Nephron (organoid): ENCODE measurements at regions not wholly inside any gene's neighbourhood (a gene's known extent, or its start where the extent isn't known, plus 50 kb on each side); places are given as distances from the start of the nearest gene placed in this dataset.
A peak's percentile ranks its signal among the peaks of the same experiment; 100 is the strongest.
"Not testable (repeated sequence)": the region's sequence is repeated elsewhere in the genome, so short reads cannot be mapped to it uniquely, and the experiment has no call there.

ENCODE experiments used
- H3K27ac Mint-ChIP-seq, 3 experiments: 2 replicates each; pipeline ENCODE4 v1.8.0; 2020; ENCODE audit warnings: mixed read lengths in 3 of 3, mild to moderate bottlenecking in 2 of 3, moderate library complexity in 1 of 3
- H3K27me3 Mint-ChIP-seq: 2 replicates; pipeline ENCODE4 v1.8.0; 2021; ENCODE audit warnings: low read depth, mild to moderate bottlenecking, moderate library complexity, mixed read lengths
- H3K36me3 Mint-ChIP-seq: 2 replicates; pipeline ENCODE4 v1.8.0; 2020; ENCODE audit warnings: low read depth, mixed read lengths
- H3K4me1 Mint-ChIP-seq: 2 replicates; pipeline ENCODE4 v1.8.0; 2020; ENCODE audit warnings: mixed read lengths
- H3K4me3 Mint-ChIP-seq, 3 experiments: 2 replicates each; pipeline ENCODE4 v1.8.0; 2020; ENCODE audit warnings: mild to moderate bottlenecking in 3 of 3, mixed read lengths in 3 of 3, moderate library complexity in 2 of 3
- H3K9me3 Mint-ChIP-seq: 2 replicates; pipeline ENCODE4 v1.8.0; 2020; ENCODE audit warnings: mixed read lengths
- CTCF ChIP-seq, 3 experiments: fragments of 200-600 bp; sonication (generic); IDR thresholded peaks; one replicate each; pipeline ENCODE4 v1.5.0; 2021; ENCODE audit warnings: antibody characterized with exemption in 3 of 3; ENCODE audit not compliant: unreplicated experiment in 3 of 3

- Mint-ChIP-seq H3K9me3 (peaks cover 18% of the 10 kb centered on the region), H3K4me3 (no peak overlapping the region), H3K4me1 (no peaks in the 10 kb centered on the region), H3K36me3 (no peaks in the 10 kb centered on the region), H3K27ac (no peak overlapping the region), H3K27me3 (no peaks in the 10 kb centered on the region)
- TF ChIP-seq CTCF (IDR thresholded peaks at IDR 0.05; ENCODE audit: unreplicated experiment in 3 of 3): no peak
Measured at GRCh38 chr13:80821466-80821865, 480.5 kb upstream of the SPRY2 start.

DNA sequence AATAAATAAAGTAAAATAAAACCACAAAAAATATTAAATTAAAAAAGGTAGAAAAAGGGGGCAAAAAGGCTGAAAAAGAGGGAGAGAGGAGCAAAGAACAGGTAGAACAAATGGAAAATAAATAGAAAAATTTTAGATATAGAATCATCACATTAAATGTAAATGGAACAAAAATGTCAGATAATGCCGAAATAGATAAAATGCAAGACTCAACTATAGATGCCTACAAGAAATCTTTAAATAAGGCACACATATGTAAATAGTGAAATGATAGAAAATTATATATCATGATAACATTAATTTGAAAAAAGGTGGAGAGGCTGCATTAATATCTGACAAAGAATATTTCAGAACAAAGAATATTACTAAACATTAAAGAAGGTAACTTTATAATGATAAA is 477.1 kb upstream of the SPRY2 start:
- H3K4me1 Mint-ChIP-seq: peaks cover 5% of the 10 kb centered on the region
- TF ChIP-seq CTCF (IDR thresholded peaks at IDR 0.05; ENCODE audit: unreplicated experiment in 3 of 3): no peak
- H3K4me3 Mint-ChIP-seq: no peak overlapping the region
- no peaks in the 10 kb centered on the region for H3K36me3 Mint-ChIP-seq
- no peak overlapping the region for H3K27ac Mint-ChIP-seq
- no peaks in the 10 kb centered on the region for H3K9me3 Mint-ChIP-seq
- no peaks in the 10 kb centered on the region for H3K27me3 Mint-ChIP-seq

DNA sequence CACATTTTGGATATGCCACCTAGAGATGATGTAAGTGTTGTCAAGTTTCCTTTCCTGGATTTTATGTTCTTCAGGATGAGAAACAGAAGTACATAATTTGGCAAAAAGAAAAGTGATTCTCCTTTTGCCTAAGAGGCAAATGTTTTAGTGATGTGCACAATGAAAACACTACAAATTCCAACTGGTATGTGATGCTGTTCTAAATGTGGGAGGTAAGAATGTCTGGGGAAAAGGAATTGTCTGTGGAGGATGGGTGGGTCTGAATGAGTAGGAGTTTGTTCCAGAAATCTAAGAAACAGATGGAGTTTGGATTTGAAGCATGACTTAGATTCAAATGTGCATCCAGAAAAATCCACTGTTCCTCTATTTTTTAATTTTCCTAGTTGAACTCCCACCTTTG is 473.6 kb upstream of the SPRY2 start:
- Mint-ChIP-seq H3K9me3 (peaks cover 12% of the 10 kb centered on the region), H3K4me1 (peaks cover 5% of the 10 kb centered on the region), H3K27me3 (no peaks in the 10 kb centered on the region), H3K36me3 (no peaks in the 10 kb centered on the region), H3K4me3 (no peak overlapping the region), H3K27ac (peak overlapping the region; percentile 33 to 48 (median 36))
- no peak for TF ChIP-seq CTCF (IDR thresholded peaks at IDR 0.05; ENCODE audit: unreplicated experiment in 3 of 3)

- H3K4me3 Mint-ChIP-seq, H3K27me3 Mint-ChIP-seq, H3K4me1 Mint-ChIP-seq, H3K27ac Mint-ChIP-seq, H3K36me3 Mint-ChIP-seq: not testable (repeated sequence)
- peaks cover 13% of the 10 kb centered on the region for H3K9me3 Mint-ChIP-seq
Measured at GRCh38 chr13:80810294-80810693, 469.4 kb upstream of the SPRY2 start.

GRCh38 chr13:80802946-80803345 is 462.0 kb upstream of the SPRY2 start:
- Mint-ChIP-seq H3K4me3 (no peak overlapping the region), H3K36me3 (no peaks in the 10 kb centered on the region), H3K9me3 (no peaks in the 10 kb centered on the region), H3K27ac (no peak overlapping the region), H3K27me3 (no peaks in the 10 kb centered on the region), H3K4me1 (peaks cover 5% of the 10 kb centered on the region)
- no peak for TF ChIP-seq CTCF (IDR thresholded peaks at IDR 0.05; ENCODE audit: unreplicated experiment in 3 of 3)

GRCh38 chr13:80798576-80799133 is 457.7 kb upstream of the SPRY2 start:
- Mint-ChIP-seq H3K27ac (peak overlapping the region in 1 of 3 experiments; percentile 76), H3K36me3 (no peaks in the 10 kb centered on the region)

More at GRCh38 chr13:80798576-80799133, 457.7 kb upstream of the SPRY2 start:
- H3K27me3 Mint-ChIP-seq: no peaks in the 10 kb centered on the region
- H3K4me3 Mint-ChIP-seq: no peak overlapping the region
- peaks cover 5% of the 10 kb centered on the region for H3K4me1 Mint-ChIP-seq
- no peaks in the 10 kb centered on the region for H3K9me3 Mint-ChIP-seq
- TF ChIP-seq CTCF (IDR thresholded peaks at IDR 0.05; ENCODE audit: unreplicated experiment in 3 of 3): no peak
